Thyroid gland (tissue), 4 donors: ENCODE measurements at regions not wholly inside any gene's neighbourhood (a gene's known extent, or its start where the extent isn't known, plus 50 kb on each side); places are given as distances from the start of the nearest gene placed in this dataset.

ENCODE experiments used
- POLR2A ChIP-seq, 2 donors: fragments of 450-650 bp; IDR thresholded peaks; one replicate each; pipeline ENCODE4 v1.6.1; 2017; ENCODE audit warnings: antibody characterized with exemption in 2 of 2, mild to moderate bottlenecking in 2 of 2, moderate library complexity in 1 of 2
- TF ChIP-seq, protein P1 (sequence below), 6 experiments: fragments of 200-600 bp in 3 of 6; fragments of 450-650 bp in 3 of 6; sonication (generic) in 3 of 6; IDR thresholded peaks; one replicate each; pipeline ENCODE4 v1.5.1; 2016 to 2019; ENCODE audit warnings: antibody characterized with exemption in 6 of 6, mild to moderate bottlenecking in 2 of 6, inconsistent platforms in 1 of 6, moderate library complexity in 1 of 6

GRCh38 chr2:204072443-204073324 is 136.1 kb downstream of the ICOS start:
- TF ChIP-seq, protein P1, sequence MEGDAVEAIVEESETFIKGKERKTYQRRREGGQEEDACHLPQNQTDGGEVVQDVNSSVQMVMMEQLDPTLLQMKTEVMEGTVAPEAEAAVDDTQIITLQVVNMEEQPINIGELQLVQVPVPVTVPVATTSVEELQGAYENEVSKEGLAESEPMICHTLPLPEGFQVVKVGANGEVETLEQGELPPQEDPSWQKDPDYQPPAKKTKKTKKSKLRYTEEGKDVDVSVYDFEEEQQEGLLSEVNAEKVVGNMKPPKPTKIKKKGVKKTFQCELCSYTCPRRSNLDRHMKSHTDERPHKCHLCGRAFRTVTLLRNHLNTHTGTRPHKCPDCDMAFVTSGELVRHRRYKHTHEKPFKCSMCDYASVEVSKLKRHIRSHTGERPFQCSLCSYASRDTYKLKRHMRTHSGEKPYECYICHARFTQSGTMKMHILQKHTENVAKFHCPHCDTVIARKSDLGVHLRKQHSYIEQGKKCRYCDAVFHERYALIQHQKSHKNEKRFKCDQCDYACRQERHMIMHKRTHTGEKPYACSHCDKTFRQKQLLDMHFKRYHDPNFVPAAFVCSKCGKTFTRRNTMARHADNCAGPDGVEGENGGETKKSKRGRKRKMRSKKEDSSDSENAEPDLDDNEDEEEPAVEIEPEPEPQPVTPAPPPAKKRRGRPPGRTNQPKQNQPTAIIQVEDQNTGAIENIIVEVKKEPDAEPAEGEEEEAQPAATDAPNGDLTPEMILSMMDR (IDR thresholded peaks at IDR 0.05): peak in 2 of 6 experiments; percentile 26 to 43
- TF ChIP-seq POLR2A (IDR thresholded peaks at IDR 0.05): no peak
